GM04503 (cell line): ENCODE measurements at regions not wholly inside any gene's neighbourhood (a gene's known extent, or its start where the extent isn't known, plus 50 kb on each side); places are given as distances from the start of the nearest gene placed in this dataset.

Experiments
- DNase-seq: peaks from one replicate; pipeline ENCODE4 v3.0.0-alpha.2; 2012; ENCODE audit warnings: low read depth

DNA sequence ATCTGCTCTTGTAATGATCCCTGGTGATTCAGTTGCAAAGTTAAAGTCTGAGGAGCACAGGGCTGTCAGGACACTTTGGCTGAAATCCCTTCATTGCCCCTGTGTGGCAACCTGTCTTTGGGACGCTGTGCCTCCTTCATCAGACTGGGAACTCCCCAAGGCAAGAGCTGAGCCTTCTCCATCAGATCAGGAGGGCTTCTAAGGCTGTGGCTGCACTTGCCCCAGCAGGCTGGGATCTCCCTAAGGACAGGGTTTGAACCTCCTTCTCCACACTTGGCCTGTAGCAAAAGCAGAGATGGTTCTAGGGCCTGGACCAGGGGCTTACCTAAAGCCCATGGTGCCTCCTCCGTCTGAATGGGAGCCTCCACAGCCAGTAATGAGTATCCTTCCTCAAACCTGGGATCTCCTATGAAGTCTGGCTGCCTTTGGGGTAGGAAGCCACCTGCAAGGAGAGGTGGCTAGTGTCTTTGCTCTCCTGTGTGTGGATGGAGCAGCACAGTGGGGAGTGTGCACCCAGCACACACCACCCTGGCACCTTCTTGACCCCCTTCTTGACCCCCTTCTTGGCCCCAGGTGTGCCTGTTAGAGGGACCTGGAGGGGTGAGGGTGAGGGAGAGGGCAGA lies 79.0 kb upstream of the NKD1 start:
- DNase-seq = no peak

DNA sequence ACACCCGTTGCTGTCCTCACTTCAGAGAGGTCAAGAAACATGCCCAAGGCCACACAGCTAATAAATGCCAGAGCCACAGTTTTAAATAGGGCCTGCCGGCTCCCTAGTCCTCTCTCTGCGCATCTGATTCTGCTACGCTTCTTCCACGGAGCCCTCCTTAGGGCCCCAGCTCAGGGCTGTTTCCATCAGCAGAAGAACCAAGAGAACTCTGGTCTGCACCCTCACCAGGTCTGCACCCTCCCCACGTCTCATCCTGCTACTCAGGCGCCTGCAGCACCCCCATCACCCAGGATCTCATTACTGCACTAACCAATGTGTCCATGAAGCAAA lies 79.5 kb upstream of the NKD1 start:
- no peak for DNase-seq

DNA sequence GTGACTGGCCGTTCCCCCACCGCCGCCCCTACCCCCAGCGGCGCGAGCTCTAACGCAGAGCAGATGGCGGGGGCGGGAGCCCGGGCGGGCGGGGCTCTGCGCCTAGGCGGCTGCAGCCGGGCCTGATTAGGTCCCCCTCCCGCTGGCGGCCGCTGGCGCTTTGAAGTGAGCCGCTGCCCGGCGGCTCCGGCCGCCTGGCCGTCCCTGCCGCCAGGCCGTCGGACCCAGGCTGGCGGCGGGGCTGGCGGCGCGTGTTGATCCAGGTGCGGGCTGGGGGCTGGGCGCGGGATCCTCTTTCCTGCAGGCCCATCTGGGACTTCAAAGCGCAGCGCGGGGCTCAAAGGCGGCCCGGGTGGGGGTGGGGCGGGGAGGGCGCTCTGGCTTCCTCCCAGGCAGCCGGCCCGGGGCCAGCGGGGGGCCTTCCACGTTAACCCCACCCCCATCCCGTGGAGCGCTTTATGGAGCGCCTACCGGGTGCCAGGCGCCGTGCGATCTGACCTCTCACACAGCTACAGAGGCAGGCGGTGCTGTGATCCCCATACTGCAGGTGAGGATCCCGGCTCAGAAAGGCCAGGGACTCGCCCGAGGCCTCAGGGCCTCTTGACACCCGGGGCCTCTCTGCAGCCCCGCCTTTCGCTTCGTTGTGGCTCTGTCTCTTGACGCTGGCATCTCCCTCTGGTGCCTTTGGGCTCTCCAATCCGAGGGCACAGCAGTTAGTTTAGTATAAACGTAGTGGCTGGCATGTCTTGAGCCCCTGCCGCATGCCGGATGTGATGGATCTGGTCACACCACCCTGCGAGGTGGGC lies 80.0 kb upstream of the NKD1 start:
- no peak for DNase-seq

DNA sequence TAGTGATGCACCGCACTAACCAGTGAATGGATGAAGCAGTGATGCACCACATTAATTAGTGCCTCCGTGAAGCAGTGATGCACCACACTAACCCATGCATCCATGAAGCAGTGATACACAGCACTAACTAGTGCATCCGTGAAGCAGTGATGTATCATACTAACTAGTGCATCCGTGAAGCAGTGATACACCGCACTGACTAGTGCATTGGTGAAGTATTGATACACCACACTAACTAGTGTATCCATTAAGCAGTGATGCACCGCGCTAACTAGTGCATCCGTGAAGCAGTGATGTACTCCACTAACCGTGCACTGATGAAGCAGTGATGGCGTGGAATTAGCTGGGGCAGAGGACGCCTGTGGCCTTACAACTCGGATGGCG lies 80.6 kb upstream of the NKD1 start:
- no peak for DNase-seq

DNA sequence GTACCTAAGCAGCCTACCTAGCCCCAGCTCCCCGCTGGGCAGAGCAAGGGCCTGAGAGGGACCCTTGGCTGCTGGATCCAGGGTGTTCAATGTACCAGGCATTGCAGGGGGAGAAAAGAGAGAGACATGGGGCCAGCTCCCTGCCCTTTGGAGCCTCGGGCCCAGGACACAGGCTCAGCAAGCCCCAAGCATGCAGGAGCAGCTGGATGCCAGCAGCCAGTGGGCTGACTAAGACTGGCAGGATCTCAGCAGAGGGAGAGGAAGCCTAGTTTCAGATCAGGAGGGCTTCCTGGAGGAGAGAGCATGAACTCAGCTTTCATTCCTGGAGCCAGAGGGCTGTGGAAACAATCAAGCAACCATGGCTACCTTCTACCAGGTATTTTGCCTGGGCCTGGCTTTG lies 82.0 kb upstream of the NKD1 start:
- DNase-seq = no peak

DNA sequence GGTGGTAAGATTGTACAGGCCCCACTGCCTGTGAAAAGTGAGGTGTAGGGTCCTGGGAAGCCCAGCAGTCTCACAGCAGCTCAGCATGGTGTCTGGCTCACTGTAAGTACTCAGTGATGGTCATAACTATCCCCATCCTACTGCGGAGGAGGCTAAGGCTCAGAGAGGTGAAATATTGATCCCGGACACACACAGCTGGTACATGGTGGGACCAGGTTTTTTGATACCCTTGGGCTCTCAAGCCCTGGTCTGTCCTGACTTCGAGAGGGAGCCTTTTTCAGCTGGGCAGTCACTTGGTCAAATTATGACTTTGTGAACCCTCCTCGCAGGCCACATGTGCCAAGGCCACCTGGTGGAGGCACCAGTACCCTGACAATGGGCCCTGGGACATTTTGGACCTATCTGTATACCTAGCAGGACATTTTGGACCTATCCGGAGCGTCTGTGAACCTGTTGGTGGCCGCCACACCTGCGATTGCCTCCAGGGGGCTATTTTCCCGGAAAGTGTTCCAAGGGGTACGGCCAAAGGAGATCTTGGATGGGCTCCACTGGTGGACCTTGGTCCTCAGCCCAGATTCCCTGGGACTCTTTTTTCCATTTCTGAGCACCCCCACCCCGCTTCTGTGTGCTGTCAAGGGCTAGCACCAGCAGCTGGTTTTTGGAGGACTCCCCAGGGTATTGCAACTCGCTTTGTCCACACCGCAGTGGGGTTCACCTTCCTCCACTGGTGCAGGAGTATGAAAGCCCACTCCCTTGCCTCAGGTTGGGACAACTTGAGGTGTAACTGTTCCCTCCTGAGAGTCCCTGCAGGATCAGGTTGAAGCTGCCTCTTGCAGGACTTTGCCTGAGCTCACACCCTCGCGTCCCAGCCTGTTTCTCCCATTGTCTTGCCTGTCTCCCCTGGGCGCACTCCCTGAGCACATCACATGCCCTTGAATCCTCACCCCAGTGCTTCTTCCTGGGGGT lies 83.6 kb upstream of the NKD1 start:
- DNase-seq = no peak

DNA sequence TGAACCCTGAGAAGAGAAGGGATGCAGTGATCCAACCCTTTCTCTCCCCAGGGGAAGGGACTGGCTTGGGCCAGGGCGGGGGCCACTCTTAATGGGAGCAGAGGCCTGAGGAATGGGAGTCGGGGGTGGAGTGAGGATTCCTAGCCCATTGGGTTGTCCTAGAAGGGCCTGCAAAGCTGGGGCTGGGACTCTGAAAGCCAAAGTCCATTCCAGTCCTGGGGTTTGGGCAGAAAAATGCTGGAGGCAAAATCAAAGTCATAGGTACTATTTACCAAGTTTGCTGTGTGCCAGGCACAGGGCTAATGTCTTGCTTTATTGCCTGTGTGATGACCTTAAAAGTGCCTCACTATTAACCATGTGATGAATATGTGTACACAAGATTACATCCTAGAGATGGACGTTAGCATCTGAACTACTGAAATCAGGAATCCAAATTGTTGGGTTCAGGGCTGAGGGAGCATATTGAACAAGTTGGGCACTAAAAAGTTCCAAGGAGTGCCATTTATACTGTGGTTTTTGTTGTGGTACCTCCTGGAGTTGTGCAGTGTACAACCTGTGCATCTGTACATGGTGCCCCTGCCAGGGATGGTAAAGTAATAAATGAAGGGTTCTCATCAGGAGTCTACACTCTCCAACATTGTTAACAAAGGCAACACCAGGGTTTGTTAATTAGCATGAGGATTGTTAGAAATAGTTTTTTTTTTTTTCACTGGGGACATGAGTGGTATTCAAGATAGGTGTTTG lies 84.4 kb upstream of the NKD1 start:
- no peak for DNase-seq

DNA sequence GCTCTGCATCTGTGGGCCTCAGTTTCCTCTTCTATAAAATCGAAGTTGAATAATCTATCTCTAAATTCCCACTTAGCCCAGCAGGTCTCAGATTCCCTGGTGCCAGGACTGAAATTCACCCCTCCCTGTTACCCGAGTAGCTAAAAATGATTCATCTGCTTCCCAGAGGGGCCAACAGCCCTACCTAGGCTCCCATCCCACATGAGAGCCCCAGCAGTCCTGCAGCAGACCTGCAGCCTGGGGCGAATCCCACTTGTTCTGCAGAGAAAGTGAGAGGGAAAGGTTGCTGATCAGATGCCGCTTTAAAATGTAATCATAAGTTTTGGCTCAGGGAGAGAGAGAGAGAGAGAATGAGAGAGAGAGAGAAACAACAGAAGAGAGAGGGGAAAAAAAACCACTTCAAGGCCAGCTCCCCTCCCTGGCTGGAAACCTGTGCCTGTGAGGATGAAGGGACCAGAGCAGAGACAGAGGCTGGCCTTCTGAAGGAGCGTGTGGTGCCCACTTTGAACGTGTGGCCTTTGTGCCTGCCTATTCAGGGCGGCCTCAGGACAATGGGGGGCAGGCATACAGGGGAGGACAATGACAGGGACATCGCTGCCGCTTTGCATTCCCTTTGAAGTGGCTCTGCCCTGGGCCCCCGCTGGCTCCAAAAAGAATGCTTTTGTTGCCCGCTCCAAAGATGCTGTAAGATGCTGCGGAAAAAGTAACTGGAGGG lies 85.2 kb upstream of the NKD1 start:
- no peak for DNase-seq

DNA sequence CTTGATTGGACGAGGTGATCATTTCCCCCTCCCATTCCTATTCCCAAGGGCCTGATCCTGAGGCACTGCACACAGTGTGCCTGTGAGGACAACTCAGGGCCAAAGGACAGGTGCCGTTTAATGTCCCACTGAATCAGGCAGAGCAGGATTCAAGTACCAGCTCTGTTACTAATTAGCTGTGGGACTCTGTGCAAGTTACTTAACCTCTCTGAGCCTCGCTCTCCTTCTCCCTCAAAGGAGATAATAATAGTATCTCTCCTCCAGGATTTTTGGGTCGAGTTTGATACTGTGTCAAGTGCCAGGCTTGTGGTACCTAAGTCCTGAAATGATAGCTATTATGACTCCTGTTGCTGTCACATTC lies 86.8 kb upstream of the NKD1 start:
- no peak for DNase-seq

DNA sequence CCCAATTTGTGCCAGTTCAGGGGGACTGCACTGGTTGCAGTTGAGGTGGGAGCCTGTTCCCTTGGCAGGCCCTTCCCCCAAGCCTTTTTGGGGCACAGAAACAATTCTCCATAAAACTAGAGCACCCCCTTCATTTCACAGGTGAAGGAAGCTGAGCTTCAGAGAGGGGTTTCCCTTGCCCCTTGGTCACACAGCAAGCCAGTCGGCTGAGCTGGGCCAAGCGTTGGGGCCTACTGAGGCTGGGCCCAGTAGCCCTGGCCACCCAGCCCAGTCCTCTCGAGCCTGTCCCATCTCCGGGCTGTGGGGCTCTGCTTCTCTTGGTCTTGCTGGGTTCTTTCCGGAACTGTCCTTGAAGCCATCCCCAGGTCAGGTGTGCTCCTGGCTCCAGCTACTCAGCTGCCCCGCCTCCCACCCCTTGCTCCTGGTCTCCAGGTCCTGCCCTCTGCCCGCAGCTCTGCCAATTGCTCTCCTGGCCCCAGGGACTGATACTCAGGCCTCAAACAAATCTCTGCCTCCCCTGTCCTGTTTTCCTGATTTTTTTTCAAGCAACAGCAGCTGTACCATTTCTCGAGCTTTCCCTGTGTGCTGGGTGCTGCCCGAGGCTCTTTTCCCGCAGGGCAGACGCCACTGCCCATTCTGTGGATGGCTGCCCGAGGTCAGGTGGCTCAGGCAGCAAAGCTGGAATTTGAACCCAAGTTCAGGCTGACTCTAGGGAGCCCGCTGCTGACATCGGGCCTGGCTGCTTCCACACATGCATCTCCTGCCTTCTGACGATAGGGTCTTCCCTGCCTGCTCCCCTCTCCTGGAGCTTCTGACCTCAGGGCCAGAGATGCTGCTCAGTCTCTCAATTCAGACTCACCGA lies 87.4 kb upstream of the NKD1 start:
- DNase-seq = no peak

DNA sequence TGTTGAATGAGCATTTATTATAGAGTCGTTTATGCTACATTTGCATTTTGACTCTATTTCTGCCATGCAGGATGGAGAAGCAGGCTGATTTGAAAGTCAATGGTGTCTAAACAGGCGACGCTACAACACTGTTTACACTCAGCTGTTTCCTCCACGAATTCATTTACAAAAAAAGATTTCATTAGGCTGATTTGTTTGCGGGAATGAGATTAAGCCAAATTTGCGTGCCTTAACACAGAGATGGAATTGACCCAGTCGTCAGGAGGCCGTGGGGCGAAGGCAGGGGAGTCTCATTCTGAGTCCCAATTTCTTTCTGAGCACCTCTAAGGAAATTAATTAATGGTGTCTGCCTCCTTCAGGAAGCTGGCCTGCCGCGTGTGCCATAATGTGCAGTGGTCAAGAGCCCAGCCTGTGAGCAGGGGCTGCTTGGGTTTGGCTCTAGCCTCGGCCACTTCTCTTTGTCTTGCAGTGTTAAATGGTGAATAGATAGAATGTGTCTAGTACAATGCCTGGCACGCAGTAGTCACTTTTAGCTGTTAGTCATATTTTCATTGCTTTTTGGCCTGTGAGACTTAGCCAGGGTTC lies 88.6 kb upstream of the NKD1 start:
- DNase-seq = no peak

DNA sequence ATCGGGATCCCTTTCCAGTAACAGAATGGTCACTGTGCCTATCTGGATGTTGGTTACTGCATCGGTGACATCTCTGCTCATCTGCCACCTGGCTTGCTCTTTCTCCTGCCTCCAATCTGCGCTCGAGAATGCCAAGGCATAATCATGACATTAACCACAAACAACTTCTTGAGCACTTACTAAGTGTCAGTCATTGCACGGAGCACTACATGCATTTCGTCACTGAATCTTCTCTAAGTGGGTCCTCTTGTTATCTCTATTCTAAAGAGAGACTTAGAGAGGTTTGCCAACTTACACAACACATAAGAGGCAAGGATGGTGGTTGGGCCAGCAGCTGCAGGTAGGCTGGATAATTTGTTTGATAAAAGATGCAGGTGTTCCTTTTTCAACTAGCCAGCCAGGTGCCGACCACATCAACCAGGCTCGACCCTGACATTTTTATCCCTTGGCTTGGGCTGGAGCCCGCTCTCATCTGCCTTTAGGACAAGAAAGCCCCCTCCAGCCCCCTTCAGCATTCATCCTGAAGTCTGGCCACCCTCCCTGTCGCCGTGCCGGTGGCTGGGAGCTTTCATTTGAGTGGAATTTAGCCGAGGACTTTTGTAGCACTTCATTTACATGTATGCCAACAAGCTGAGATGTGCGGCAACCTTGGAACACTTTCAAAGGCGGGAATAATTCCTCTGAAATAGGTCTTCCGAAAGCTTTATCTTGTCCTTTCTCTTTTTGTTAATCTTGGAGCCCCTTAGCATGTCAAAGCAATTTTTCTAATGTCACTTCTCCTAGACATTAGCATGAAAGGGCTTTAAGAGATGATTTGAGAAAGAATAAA lies 89.3 kb upstream of the NKD1 start:
- DNase-seq = no peak

DNA sequence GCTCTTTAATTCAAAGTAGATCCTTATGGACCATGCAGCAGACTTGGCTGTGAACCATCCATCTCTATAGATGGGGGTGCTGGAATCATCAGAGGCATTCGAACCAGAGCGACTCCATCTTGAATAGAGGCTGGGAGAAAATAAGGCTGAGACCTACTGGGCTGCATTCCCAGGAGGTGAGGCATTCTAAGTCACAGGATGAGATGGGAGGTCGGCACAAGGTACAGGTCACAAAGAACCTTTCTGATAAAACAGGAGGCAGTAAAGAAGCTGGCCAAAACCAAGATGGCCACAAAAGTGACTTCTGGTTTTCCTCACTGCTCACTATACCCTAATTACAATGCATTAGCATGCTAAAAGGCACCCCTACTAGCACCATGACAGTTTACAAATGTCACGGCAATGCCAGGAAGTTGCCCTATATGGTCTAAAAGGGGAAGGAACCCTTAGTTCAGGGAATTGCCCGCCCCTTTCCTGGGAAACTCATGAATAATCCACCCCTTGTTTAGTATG lies 89.2 kb upstream of the BRD7 start:
- DNase-seq = no peak

DNA sequence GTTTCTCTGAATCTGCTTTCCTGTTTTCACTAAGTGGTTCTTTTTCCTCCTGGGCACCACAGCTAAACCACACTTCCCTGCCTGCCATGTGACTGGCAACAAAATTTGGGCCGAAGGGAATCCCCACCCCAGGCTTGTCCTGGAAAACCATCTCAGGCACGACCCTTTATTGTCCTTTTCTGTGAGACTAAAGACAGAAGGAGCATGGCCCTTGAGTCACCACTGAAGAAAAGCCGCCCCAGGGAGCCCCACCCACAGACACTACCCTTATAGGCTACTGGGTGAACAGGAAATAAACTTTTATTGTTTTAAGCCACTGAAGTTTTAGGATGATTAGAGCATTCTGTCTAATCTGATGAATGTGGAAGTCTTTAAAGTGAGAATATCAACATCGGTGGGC lies 88.6 kb upstream of the BRD7 start:
- no peak for DNase-seq

DNA sequence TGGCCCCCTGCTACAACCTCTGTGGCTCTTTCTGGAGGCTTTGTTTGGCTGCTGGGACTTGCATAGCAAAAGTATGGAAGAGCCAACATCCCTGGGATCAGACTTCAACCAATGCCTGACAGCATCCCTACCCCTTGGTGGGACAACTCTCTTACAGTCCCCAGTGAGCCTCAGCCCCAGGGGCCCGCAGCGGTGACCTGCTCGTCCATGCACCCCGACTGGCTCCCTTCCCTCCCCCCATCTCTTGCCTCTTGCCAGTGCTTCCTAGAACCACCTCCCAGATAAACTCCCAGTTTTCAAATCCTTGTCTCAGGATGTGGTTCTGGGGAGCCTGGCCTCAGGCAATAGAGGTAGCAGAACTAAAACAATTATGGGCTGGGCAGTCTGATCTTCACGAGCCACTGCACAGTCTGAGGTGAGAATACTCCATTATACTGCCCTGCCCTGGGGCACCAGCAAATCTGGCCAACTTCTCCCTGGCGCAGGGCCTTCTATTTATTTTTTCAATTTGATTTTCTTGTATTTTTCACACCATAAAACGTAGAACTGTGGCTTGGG lies 86.6 kb upstream of the BRD7 start:
- no peak for DNase-seq

DNA sequence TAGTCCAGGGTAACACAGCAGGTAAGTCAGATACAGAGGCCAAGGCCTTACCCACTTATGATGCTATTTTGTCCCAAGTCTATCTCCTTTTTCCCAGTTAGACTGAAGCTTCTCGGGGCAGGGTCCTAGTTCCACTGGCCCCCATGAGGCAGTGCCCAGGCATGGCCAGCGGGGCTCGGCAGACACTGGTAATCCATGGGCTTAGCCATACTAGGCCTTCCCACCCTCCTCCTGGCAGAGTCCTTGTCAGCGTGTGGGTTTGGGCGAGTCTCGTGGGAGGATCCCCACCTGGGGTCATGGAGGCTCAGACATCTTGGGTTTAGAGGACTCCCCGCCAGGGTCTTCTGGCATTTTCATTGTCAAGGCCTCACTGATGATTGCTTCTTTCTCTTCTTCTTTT lies 84.7 kb upstream of the BRD7 start:
- no peak for DNase-seq

DNA sequence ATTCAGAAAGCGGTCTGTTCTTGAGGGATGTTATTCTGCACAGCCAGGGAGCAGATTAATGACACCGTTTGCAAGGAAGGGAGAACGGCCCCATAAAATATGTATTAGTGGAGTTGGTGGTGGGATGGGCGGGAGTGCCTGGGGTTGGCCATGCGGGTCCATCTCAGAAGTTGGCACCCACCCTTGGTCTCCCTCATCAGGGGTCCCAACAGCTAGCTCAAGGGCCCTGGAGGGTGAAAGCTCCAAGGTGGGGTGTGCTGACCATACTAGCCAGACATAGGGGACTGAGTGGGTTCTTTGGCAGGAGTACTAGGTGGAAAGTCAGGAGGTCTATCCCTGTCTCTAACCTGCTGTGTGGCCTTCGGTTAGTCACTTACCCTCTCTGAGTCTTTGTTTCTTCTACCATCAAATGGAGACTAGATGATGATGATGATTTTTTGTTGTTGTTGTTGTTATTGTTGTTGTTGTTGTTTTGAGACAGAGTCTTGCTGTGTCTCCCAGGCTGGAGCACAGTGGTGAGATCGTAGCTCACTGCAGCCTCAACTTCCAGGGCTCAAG lies 83.2 kb upstream of the BRD7 start:
- no peak for DNase-seq

DNA sequence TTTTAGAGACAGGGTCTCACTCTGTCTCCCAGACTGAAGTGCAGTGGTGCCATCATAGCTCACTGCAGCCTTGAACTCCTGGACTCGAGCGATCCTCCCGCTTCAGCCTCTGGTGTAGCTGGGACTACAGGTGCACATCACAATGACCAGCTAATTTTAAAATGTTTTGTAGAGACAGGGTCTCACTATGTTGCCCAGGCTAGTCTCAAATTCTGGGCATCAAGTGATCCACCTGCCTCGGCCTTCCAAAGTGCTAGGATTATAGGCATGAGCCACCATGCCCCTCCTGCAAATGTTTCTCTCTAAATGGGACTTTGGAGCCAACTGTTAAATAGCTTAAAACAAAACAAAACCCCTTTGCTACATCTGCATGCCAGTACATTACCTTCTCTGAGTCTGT lies 82.2 kb upstream of the BRD7 start:
- DNase-seq = no peak

DNA sequence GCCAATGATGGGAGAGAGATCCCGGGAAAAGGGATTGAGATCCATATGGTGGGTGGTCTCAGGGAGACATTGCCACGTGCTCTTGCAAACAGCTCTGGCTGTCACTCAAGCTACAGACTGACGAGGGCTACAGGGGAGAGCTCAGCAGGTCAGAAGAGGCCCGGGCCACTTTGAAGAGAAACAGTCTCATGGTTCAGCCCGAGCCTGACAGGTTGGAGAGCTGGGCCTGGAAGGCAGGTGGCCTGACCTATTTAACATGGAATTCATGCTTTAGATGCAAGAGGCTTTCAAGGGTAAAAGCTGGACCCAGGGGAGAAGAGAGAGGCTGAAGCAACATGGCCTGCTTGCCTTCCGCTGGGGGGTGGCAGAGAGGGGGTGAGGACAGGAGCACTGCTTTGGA lies 81.0 kb upstream of the BRD7 start:
- DNase-seq = no peak
